Iris pigment epithelial cell (primary cell): ENCODE measurements at regions not wholly inside any gene's neighbourhood (a gene's known extent, or its start where the extent isn't known, plus 50 kb on each side); places are given as distances from the start of the nearest gene placed in this dataset.
"Not testable (repeated sequence)": the region's sequence is repeated elsewhere in the genome, so short reads cannot be mapped to it uniquely, and the experiment has no call there.

ENCODE experiments used
- DNase-seq: peaks from one replicate; pipeline ENCODE4 v3.0.0-alpha.2; 2011; ENCODE audit warnings: low read depth

DNA sequence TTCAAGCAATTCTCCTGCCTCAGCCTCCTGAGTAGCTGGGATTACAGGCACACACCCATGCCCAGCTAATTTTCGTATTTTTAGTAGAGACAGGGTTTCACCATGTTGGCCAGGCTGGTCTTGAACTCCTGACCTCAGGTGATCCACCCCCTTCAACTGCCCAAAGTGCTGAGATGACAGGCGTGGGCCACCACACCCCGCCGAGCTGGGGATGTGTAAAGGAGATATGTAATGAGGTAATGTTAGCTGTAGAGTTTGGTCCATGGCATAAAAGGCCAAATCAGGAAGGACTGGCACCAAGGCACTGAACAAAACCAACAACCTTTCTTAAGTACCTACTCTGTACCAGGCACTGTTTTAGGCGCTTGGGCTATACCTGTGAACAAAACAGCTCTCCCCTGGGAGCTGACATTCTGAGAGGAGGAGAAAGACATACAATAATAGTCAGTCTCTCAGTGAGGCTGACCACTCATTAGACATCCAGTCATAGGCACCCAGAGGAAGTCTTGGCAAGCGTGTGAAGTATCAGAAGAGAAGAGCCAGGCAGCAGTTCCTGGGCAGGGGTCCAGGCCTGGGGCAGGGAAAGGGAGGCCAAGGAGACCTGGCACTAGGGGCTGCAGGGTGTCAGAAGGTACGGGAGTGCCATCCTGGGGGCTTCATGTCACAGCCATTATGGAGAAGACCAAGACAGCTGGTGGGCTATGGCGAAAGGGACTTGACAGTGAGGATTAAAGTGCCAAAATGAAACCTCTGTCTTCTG lies 164.8 kb upstream of the DTNBP1 start:
- DNase-seq, result no peak

DNA sequence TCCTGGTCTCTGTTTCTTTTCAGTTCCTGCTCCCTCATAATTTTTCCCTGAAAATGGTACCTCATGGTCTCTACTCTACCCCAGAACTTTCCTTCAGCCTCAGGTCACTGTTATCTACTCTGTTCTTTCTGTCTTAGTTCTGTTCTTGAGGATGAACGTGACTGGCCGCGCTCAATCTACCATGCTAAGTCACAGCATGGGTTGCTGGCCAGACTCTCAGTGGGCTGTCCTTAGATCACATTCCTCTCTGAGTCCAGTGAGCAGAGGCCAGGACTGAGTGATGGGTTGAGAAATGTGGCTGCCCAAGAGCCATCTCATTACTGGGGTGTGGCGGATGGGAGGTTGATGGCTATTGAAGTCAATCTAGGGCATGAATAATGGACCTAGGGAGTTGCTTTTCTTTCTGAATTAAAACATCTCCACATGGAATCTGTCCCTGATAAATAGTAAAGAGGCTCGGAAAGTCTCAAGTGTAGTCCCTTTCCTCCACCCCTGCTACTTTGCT lies 164.0 kb upstream of the DTNBP1 start:
- no peak for DNase-seq

DNA sequence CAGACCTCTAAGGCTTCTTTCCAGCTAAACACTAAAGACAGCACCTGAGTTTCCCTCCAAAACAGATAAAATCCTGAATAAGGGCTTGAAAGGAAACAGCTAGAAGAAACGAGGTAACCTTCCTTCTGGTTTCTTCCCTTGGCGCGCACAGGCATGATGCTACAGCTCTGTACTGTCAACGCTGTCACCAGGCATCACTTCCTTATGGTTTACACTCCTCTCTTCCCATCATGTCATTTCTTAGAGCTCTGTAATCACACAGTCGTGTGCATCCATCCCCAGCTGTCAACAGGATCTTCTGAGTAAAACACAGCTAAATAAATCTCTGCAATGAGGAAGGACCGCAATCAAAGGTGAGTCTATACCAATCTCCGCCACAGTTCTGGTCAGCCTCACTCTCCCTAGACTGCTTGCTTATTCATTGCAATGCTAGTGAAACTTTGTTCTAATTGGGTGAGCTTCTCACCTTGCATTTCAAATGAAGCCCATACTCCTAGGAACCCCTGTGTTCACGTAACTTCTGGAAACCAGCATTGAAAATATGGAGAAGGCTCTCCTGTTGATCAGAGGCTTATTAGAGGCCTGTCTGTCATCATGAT lies 162.6 kb upstream of the DTNBP1 start:
- no peak for DNase-seq

DNA sequence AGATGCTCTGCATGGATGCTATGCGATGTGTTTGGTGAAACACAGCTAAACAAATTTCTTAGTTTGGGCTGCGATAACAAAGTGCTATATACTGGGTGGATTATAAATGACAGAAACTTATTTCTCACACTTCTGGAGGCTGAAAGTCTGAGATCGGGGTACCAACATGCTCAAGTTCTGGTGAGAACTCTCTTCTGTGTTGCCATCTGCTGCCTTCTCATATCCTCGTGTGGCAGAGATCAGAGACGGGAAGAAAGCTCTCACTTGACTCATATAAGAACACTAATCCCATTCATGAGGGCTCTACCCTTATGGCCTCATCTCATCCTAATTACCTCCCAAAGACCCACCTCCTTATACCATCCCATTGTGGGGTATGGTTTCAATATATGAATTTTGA lies 162.0 kb upstream of the DTNBP1 start:
- no peak for DNase-seq

DNA sequence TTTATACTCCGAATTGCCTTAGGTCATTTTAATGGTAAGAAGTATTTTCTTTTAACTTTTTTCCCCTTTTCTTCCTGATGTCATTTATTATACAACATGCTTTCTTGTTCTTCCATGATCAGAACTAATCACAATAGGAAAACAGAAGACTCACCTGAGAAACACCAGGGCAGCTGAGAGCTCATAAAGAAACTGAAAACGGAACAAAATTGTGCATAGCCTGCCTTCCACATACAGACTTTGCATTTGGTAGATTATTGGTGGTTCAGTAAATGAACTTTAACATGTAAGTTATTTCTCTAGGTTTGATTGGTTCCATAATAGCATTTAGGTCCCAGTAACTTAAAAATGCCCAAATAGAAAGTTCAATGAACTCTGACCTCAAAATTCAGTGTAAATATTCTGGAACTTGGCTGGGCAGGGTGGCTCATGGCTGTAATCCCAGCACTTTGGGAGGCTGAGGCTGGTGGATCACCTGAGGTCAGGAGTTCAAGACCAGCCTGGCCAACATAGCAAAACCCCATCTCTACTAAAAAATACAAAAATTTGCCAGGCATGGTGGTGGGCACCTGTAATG lies 161.1 kb upstream of the DTNBP1 start:
- no peak for DNase-seq

DNA sequence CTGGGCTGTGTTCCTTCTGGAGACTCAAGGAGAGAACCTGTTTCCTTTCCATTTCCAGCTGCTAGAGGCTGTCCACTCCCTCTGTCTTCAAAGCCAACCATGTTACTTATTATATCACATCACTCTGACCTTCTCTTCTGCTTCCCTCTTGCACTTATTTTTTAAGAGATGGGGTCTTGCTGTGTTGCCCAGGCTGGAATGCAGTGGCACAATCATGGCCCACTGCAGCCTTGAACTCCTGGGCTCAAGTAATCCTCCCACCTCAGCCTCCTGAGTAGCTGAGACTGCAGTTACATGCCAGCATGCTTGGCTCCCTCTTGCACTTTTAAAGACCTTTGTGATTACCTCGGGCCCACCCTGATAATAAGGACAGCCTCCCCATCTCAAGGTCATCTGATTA lies 160.0 kb upstream of the DTNBP1 start:
- no peak for DNase-seq

DNA sequence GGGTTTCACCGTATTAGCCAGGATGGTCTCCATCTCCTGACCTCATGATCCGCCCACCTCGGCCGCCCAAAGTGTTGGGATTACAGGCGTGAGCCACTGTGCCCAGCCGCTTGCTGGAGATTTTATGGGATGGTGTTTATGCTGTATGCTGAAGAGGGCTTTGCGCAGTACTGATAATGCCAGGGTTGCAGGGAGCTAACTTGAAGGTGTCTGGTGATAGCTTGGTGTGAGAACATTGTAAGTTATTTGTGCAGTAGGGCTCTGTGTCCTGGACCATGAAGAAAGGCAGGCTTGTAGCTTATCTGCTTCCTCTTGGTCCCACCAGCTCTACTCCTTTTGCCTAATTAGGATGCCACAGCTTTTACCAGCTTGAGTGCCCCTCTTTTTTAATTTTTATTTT lies 157.0 kb upstream of the DTNBP1 start:
- DNase-seq, result no peak

DNA sequence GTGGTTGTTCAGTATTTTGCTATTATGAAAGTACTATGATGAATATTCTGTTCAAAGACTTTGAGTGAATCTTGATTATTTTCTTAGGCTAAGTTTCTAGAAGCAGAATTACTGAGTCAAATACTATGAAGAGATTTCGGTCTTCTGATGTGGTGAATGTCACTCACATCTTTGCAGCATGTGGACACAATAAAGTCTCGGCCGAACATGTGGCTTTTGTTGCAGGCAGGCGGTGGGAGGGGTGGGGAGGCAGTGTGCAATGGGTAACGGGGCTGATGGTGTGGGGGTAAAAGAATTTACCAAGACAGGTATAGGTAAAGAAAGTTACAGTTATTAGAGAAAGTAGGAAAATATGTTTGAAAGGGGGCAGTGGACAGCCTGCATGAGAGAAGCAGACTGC lies 156.4 kb upstream of the DTNBP1 start:
- DNase-seq, result no peak

DNA sequence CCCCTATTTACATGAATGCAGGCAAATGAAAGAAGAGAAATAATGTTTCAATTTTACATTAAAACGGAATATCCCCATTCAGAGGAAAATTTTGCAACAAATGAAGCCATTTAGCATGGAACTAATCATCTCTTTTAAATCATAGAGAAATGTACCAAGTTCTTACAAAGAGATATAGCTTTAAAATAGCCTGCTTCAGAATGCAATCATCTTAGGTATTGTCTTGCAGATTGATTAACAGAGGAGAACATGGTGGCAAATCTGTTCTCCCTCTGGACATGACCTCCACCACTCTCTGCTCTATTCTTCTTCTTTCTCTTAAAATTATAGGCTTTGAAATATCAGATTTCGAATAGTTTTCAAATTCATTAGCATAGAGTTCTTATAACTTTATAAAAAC lies 155.7 kb upstream of the DTNBP1 start:
- no peak for DNase-seq

DNA sequence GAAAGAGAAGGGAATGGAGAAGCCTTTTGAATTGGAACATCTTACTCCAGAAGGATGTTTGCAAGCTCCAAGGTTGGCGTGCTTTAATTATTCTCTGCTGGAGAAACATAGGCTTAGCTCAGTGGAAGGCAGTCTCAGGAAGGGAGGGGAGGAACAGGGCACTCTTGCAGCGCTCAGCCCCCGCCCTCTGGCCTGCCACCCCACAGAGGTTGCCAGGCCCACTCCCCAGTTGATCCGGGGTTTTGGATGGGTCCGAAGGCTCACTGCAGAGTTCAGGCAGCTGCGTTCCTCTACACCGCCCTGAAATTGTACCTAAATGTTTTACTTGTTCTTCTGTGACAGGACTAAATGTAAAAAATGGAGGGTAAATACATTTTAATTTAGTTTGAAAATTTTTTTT lies 155.2 kb upstream of the DTNBP1 start:
- DNase-seq, result no peak

DNA sequence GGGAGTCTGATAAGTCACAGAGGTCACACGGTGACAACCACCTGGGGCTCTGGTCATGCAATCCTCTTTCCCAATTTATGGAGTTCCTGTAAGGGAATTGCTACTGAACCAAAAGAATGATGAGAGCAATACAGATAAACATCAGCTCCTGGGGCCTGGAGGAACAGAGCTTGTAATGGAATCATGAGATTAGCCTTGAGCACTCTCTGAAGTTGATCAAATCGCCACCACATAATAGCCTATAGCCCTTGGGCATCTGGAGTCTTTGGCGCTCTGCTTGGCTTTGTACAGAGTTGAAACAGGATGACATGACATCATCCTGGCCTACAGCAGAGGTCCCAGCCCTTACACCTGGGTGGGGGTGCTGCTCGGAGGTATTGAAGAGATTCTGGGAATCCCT lies 154.3 kb upstream of the DTNBP1 start:
- DNase-seq, result no peak

DNA sequence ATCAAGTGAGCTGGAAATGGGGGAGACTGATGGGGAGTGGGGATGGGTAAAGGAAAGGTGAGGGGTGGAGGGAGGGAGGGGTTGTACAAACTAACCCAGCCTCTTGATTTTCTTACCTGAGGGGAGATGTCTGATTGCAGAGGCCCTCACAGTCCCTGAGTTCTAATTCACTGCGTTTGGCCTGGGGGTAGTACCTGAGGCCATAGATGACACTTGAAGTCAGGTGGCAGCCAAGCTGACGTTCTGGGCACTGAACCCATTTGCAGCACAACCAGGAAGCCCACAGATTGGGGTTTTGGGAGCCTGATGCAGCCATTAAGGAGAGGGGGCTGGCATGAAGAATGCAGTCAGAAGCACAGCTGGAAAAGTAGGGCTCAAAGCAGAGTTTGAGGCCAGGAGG lies 153.8 kb upstream of the DTNBP1 start:
- DNase-seq, result no peak

DNA sequence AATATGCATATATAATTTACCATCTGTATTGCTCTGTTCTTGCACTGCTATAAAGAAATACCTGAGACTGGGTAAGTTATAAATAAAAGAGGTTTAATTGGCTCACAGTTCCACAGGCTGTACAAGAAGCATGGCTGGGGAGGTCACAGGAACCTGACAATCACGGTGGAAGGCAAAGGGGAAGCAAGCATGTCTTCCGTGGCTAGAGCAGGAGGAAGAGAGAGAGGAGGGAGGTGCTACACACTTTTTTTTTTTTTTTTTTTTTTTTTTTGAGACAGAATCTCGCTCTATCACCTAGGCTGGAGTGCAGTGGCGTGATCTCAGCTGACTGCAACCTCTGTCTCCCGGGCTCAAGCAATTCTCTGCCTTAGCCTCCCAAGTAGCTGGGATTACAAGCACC lies 150.9 kb upstream of the DTNBP1 start:
- DNase-seq, result not testable (repeated sequence)

DNA sequence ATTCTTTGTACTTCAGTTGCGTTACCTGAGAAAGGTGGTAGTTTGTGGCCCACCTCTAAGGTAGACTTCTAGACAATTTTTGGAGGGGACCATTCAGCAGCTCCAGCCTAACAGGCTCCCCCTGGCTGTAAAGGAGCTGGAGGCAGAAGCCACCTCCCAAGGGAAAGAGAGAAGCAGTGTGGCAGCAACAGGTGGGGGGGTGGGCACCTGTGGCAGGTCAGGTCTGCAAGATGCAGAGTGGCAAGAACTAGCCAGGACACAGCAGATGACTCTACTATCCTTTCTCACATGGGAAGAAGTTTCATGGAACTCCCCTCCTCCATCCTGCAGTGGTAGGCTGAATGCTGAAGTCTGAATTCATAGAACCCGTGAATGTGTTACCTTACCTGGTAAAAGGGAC lies 148.3 kb upstream of the DTNBP1 start:
- no peak for DNase-seq

DNA sequence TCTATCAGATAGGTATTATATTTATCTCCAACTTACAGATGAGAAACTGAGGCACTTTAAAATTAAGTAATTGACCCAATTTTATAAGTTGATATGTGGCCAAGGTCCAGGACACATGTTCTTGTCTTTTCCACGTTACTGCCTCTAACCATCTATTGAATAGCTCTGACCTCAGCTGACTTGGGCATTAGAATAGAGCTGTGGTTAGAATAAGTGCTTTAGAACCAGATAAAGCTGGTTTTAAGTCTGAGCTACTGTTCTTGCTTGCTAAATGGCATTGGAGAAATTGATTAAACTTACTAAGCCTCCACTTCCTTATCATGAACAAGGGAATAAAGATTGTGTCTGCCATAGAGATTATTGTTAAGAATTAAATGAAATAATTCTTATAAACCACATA lies 147.8 kb upstream of the DTNBP1 start:
- DNase-seq, result no peak

DNA sequence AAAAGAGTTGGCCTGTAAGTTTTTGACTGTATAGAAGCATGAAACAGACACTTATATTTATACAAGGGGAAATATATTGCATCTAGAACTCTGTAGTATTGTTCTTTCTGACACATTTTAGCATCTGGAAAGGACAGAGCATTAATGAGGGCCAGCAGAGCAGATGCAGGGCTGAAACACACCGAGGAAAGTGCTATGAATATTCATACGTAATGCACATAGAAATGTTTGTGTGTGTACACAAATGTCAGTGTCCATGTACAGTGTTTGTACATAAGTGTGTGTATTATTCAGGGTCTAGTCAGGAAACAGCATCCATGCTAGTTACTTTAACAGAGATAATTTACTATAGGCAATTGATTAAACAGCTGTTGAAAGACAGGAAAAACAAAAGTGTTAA lies 146.5 kb upstream of the DTNBP1 start:
- no peak for DNase-seq

DNA sequence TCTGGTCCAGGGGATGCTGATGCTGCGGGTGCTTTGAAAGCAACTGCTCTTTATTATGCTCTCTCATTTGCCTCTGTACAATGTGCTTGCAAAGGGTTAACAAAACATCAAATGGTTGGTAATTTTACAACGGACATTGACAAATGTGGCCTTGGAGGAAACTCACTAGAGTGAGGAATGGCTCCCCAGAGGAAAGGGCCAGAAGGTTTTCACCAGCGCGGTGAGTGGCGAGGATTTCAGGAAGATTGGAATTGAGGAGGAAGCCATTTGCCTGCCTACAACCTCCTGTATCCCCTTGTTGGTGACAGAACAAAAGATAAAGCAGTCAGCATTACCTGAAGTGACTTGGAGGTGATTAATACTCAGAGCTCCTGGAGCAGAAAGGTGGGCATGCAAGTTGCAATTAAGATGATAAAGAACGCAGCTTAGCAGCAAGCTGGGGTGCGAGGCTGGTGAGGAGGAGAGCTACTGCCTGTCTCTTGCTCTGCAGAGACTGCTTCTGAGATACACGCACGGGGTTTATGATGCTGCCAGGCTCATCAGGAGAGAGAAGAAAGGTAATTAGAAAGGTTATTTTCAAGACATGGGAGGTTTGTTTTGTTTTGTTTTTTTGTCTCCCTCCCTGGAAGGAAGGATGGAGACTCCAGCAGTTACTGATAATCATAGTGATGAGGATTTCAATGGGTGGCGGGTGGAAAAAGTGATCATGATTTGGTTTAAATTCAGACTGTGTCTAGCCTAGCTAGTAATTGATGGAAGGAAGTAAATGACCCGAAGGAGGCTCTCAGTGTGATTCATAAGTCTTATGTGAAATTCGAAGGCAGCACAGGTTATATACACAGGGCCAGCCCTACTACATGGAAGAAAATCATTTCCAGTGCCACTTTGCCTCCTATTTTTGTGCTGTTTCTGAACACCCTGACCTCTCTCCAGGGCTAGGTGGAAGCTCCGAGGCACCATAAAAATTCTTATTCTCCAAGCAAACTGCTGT lies 141.6 kb upstream of the DTNBP1 start:
- no peak for DNase-seq

DNA sequence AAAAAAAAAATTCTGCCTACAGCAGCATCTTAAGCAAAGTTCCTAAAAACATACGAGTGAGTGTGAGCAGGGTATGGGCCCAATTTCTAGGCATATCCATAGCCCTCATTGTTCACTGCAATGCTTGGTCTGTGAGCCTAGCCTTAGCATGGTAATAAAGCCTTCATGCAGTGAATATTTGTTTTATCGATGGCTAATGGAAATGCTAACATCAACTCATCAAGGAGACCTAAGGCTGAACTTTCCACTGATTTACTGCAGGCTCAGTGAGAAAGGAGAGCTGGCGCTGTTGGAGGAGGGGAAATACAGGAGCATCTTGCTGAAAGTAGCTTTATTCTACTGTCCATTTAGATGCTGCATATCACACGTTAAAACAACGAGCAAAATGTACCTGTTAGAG lies 139.6 kb upstream of the DTNBP1 start:
- DNase-seq, result no peak

DNA sequence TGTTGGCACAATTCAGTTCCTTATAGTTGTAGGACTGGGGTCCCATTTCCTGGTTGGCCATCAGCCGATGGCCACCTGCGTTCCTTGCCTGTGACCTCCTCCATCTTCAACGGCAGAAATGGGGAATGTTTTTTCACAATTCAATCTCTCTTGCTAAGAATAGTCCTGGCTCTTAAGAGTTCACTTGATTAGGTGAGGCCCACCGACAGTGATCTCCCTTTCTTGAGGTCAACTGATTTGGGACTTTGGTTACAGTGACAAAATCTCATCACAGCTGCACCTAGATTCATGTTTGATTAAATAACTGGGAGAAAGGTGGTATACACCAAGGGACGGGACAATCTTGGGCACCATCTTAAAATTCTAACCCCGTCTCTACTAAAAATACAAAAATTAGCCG lies 139.1 kb upstream of the DTNBP1 start:
- no peak for DNase-seq

DNA sequence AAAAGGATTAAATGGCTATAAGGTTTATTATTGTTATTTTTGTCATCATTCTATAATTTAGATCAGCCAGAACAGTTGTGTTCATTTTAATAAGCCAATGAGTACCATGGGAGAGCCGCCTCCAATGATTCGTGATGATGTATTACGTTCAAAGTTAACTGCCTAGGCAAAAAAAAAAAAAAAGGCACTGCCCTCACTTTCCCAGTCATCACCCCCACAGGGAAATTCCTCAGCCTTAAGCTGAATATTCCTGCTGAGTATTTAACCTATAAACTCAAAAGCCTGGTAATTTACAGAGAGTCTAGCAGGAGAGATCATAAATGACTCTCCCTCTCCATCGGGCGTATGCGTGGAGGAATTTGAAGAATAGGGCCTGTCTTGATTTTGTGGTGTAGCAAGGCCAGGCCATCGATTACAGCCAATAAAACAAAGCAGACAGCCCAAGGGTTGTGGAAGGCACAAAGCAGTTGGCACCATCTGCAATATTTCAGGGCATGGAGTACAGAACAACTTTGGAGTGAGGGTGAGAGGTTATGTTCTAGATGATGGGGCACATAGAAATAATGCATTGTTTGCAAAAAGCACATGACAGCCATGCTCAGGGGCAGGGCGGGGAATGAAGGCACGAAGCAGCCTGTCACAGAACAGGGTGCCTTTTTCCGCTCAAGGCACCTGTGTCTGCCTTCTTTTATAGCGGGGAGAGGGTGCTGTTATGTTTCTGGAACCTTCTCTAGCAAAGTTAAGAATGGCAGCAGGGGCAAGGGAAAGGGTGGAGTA lies 138.2 kb upstream of the DTNBP1 start:
- no peak for DNase-seq

DNA sequence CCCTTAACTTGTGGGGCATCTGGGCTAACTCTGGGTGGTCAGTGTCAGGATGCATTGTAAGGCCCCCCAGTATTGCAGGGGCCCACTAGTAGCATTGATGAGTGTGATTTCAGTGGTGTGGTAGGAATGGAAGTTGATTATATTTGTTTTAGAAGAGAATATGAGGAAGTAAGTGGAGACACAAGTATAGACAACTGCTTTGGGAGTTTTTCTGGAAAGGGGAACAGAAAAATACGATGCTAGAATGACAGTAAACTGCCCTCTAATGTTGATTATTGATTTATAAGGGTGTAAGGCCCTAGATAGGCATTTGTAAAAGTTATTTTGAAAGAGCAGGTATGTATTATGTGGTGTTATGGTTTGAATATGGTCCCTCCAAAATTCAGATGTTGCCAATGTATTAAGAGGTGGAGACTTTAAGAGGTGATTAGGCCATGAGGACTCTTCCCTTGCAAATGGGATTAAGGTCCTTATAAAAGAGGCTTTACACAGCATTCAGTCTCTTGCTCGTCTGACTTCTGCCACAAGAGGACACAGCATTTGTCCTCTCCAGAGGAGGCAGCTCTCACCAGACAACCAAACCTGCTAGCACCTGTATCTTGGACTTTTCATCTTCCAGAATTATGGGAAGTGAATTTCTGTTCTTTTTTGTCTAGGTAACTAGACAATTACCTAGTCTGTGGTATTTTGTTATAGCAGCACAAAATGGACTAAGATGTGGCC lies 135.9 kb upstream of the DTNBP1 start:
- no peak for DNase-seq
